ENCODE measurements at regions not wholly inside any gene's neighbourhood (a gene's known extent, or its start where the extent isn't known, plus 50 kb on each side); places are given as distances from the start of the nearest gene placed in this dataset.

GRCh38 chr2:241941691-241942301 is 72.3 kb downstream of the RTP5 start:
- Histone ChIP-seq H3K4me3 (ENCODE audit: low read depth, low read length) (no peak overlapping the region), H3K27me3 (replicated peaks) (no peaks in the 10 kb centered on the region), H3K36me3 (replicated peaks) (no peaks in the 10 kb centered on the region), H3K27ac (no peak overlapping the region)
- no peak for DNase-seq
- in situ Hi-C loops (cut with HindIII; ENCODE audit: low pct_ligation_motif_present, low sequenced_read_pairs), result no loop called here
- TF ChIP-seq CTCF (IDR thresholded peaks at IDR 0.05; ENCODE audit: low read depth, low read length, missing control alignments), result no peak

- Histone ChIP-seq H3K27ac (no peak overlapping the region), H3K27me3 (replicated peaks) (no peaks in the 10 kb centered on the region), H3K36me3 (replicated peaks) (no peaks in the 10 kb centered on the region), H3K4me3 (ENCODE audit: low read depth, low read length) (no peak overlapping the region)
- no peak for TF ChIP-seq CTCF (IDR thresholded peaks at IDR 0.05; ENCODE audit: low read depth, low read length, missing control alignments)
- in situ Hi-C loops (cut with HindIII; ENCODE audit: low pct_ligation_motif_present, low sequenced_read_pairs), result no loop called here
- no peak for DNase-seq
Measured at GRCh38 chr2:241942416-241943208, 73.1 kb downstream of the RTP5 start.

DNA sequence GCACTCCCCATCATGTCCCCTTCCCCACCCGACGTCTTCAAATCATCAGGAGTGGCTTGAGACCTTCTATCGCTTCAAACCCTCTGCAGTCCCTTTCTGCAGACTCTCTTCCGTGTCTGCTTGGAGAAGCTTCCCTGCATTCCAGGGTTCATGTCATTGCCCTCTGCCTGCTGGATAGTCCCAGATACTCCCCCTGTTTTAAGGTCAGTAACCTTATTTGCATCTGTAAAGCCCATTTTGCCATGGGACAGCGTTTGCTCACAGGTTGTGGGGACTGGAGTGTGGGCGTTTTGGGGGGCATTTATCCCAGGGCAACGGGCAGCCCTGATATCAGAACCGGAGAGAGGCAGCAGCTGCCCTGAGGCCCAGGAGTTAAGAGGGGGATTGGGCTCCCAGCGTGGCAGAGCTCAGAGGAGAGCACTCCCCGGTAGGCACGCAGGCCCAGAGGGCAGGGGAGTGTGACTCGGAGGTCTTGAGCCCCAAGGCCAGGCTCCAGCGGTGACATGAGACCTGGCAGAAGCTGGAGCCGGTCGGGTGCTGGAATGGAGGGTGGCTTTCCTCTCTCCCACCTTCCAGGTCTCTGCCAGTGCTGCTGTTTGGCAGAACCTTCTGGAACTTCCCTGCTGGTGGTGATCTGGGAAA is 73.8 kb downstream of the RTP5 start:
- Histone ChIP-seq H3K4me3 (ENCODE audit: low read depth, low read length) (no peak overlapping the region), H3K27me3 (replicated peaks) (no peaks in the 10 kb centered on the region), H3K36me3 (replicated peaks) (no peaks in the 10 kb centered on the region), H3K27ac (no peak overlapping the region)
- DNase-seq, result no peak
- TF ChIP-seq CTCF (IDR thresholded peaks at IDR 0.05; ENCODE audit: low read depth, low read length, missing control alignments), result no peak
- in situ Hi-C loops (cut with HindIII; ENCODE audit: low pct_ligation_motif_present, low sequenced_read_pairs), result no loop called here

DNA sequence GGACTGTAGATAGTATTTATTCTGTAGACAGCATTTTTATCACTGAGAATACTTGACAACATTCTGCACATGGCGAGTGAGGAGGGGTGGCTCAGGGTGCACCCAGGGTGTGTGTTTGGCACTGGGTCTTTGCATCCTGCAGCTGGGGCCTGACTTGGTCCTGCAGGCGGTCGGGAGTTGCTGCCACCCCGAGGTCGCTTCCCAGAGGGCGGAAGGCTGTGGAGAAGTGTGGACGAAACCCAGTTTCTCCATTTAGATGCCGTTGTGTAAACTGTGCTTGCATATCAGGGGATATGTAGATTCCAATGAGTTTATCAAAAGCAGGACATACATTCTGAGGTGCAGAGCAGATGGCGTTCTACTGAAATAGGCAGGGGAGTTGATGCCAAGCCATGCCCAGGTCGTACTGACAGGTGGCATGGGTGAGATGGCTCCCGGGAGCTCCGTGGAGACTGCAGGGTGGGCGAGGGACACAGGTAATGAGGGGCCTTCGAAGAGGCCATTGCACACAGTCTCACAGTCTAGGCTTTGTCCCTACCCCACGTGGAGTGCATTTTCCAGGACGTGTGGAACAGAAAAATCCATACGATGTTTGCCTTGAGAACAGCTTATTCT is 74.5 kb downstream of the RTP5 start:
- no peak for DNase-seq
- Histone ChIP-seq H3K27ac (no peak overlapping the region), H3K36me3 (replicated peaks) (no peaks in the 10 kb centered on the region), H3K27me3 (replicated peaks) (no peaks in the 10 kb centered on the region), H3K4me3 (ENCODE audit: low read depth, low read length) (no peak overlapping the region)
- TF ChIP-seq CTCF (IDR thresholded peaks at IDR 0.05; ENCODE audit: low read depth, low read length, missing control alignments), result no peak
- in situ Hi-C loops (cut with HindIII; ENCODE audit: low pct_ligation_motif_present, low sequenced_read_pairs), result no loop called here

- no peak for DNase-seq
- Histone ChIP-seq H3K36me3 (replicated peaks) (no peaks in the 10 kb centered on the region), H3K4me3 (ENCODE audit: low read depth, low read length) (no peak overlapping the region), H3K27ac (no peak overlapping the region), H3K27me3 (replicated peaks) (no peaks in the 10 kb centered on the region)
- no peak for TF ChIP-seq CTCF (IDR thresholded peaks at IDR 0.05; ENCODE audit: low read depth, low read length, missing control alignments)
- in situ Hi-C loops (cut with HindIII; ENCODE audit: low pct_ligation_motif_present, low sequenced_read_pairs), result no loop called here
Measured at GRCh38 chr2:241944821-241945220, 75.3 kb downstream of the RTP5 start.
